ENCODE measurements at regions not wholly inside any gene's neighbourhood (a gene's known extent, or its start where the extent isn't known, plus 50 kb on each side); places are given as distances from the start of the nearest gene placed in this dataset.

DNA sequence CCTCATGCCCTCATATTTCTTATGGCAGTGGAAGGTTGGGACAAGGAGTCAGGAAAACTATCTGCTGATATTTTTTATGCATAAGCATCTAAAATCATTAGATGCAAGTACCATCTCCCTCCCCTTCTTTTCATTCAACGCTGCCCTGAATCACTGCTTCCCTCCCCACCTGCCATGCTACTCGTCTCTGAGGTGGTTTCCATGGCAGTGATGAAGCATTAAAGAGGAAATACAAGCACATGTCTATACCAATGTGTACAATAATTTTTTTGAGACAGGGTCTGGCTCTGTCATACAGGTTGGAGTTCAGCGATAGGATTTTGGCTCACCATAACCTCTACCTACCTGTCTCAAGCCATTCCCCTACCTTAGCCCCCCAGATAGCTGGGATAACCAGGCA is 67.5 kb upstream of the SETMAR start:
- Mint-ChIP-seq H3K36me3 (ENCODE audit: unreplicated experiment) (no peaks in the 10 kb centered on the region), H3K4me3 (ENCODE audit: unreplicated experiment) (no peak overlapping the region), H3K27ac (ENCODE audit: unreplicated experiment) (no peak overlapping the region), H3K9me3 (ENCODE audit: unreplicated experiment) (no peaks in the 10 kb centered on the region), H3K4me1 (ENCODE audit: unreplicated experiment) (no peaks in the 10 kb centered on the region), H3K27me3 (ENCODE audit: unreplicated experiment) (no peaks in the 10 kb centered on the region)
- no peak for DNase-seq (ENCODE audit: extremely low spot score, unreplicated experiment)
- TF ChIP-seq, protein P1, sequence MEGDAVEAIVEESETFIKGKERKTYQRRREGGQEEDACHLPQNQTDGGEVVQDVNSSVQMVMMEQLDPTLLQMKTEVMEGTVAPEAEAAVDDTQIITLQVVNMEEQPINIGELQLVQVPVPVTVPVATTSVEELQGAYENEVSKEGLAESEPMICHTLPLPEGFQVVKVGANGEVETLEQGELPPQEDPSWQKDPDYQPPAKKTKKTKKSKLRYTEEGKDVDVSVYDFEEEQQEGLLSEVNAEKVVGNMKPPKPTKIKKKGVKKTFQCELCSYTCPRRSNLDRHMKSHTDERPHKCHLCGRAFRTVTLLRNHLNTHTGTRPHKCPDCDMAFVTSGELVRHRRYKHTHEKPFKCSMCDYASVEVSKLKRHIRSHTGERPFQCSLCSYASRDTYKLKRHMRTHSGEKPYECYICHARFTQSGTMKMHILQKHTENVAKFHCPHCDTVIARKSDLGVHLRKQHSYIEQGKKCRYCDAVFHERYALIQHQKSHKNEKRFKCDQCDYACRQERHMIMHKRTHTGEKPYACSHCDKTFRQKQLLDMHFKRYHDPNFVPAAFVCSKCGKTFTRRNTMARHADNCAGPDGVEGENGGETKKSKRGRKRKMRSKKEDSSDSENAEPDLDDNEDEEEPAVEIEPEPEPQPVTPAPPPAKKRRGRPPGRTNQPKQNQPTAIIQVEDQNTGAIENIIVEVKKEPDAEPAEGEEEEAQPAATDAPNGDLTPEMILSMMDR (IDR thresholded peaks at IDR 0.05) = no peak

DNA sequence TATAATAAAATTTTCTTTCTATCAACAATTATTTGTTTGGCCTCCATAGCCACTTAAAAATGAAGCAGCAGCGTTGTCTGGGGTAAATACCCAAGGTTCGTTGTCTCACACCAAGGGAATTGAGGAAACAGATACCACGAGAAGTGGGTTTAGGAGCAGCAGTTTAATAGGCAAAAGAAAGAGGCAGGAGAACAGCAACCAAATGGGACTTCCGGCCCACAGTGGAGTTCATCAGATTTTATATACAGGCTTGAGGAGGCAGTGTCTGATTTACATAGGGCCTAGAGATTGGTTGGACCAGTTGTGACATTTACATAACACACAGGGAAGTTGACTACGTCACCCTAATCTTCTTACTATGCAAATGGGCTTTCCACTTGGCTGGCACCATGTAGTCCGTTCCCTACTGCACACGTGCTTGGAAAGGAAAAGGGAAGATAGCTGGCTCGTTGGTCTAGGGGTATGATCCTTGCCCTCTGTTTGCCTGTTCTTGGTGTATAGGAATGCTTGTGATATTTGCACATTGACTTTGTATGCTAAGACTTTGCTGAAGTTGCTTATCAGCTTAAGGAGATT is 61.5 kb upstream of the SETMAR start:
- no peaks in the 10 kb centered on the region for H3K4me1 Mint-ChIP-seq (ENCODE audit: unreplicated experiment)

DNA sequence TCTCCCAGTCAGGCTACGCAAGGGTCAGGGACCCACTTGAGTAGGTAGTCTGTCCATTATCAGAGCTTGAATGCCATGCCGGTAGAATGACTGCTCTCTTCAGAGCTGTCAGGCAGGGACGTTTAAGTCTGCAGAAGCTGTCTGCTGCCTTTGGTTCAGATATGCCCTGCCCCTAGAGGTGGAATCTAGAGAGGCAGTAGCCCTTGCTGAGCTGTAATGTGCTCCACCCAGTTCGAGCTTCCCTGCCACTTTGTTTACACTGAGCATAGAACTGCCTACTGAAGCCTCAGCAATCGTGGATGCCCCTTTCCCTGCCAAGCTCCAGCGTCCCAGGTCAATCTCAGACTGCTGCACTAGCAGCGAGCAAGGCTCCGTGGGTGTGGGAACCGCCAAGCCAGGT is 57.5 kb upstream of the SETMAR start:
- Mint-ChIP-seq H3K36me3 (ENCODE audit: unreplicated experiment) (no peaks in the 10 kb centered on the region), H3K27me3 (ENCODE audit: unreplicated experiment) (no peaks in the 10 kb centered on the region), H3K4me3 (ENCODE audit: unreplicated experiment) (no peak overlapping the region), H3K27ac (ENCODE audit: unreplicated experiment) (no peak overlapping the region), H3K9me3 (ENCODE audit: unreplicated experiment) (peaks cover 17% of the 10 kb centered on the region), H3K4me1 (ENCODE audit: unreplicated experiment) (no peaks in the 10 kb centered on the region)
- TF ChIP-seq, protein P1 (IDR thresholded peaks at IDR 0.05) = no peak
- DNase-seq (ENCODE audit: extremely low spot score, unreplicated experiment) = no peak

More for the DNA sequence above, 61.5 kb upstream of the SETMAR start:
- no peak for DNase-seq (ENCODE audit: extremely low spot score, unreplicated experiment)
- no peak overlapping the region for H3K27ac Mint-ChIP-seq (ENCODE audit: unreplicated experiment)
- H3K4me3 Mint-ChIP-seq (ENCODE audit: unreplicated experiment) = no peak overlapping the region
- H3K27me3 Mint-ChIP-seq (ENCODE audit: unreplicated experiment) = no peaks in the 10 kb centered on the region
- TF ChIP-seq, protein P1 (IDR thresholded peaks at IDR 0.05) = no peak
- peaks cover 10% of the 10 kb centered on the region for H3K9me3 Mint-ChIP-seq (ENCODE audit: unreplicated experiment)
- no peaks in the 10 kb centered on the region for H3K36me3 Mint-ChIP-seq (ENCODE audit: unreplicated experiment)

DNA sequence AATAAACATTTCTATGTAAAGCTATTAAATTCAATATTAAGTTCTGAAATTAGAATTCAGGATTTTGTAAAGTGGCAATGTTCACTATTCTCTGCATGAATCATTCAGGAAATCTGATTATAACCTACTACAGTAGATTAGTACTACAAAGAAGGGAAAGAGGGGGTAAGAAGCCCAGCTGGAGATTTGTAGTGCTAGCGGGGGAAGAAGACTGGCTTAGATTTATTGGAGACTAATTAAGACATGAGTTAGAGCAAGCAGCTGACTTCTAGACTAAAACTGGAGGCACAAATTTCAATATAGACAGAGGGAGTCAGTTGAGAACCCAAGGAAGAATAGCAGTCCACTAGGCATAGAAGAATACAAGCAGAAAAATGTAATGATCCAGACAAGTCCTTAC is 55.8 kb upstream of the SETMAR start:
- TF ChIP-seq, protein P1 (IDR thresholded peaks at IDR 0.05) = no peak
- no peaks in the 10 kb centered on the region for H3K36me3 Mint-ChIP-seq (ENCODE audit: unreplicated experiment)
- peaks cover 11% of the 10 kb centered on the region for H3K9me3 Mint-ChIP-seq (ENCODE audit: unreplicated experiment)
- H3K27ac Mint-ChIP-seq (ENCODE audit: unreplicated experiment) = no peak overlapping the region
- no peak for DNase-seq (ENCODE audit: extremely low spot score, unreplicated experiment)
- H3K27me3 Mint-ChIP-seq (ENCODE audit: unreplicated experiment) = no peaks in the 10 kb centered on the region
- H3K4me1 Mint-ChIP-seq (ENCODE audit: unreplicated experiment) = no peaks in the 10 kb centered on the region
- H3K4me3 Mint-ChIP-seq (ENCODE audit: unreplicated experiment) = no peak overlapping the region

DNA sequence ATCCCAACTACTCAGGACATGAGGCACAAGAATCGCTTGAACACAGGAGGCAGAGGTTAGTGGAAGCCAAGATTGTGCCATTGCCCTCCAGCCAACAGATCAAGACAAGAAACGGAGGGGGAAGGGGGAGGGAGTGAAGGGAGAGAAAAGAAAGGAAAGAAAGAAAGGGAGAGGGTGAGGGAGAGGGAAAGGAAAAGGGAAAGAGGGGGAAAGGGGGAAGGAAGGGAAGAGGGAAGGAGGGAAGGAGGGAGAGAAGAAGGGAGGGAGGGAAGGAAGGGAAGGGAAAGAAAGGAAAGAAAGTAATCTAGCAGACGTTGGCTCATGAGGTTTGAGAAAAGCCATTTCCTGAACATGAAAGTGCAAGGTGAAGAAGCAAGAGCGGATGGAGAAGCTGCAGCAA is 53.1 kb upstream of the SETMAR start:
- Mint-ChIP-seq H3K4me3 (ENCODE audit: unreplicated experiment) (no peak overlapping the region), H3K27ac (ENCODE audit: unreplicated experiment) (no peak overlapping the region), H3K4me1 (ENCODE audit: unreplicated experiment) (no peaks in the 10 kb centered on the region), H3K9me3 (ENCODE audit: unreplicated experiment) (peaks cover 11% of the 10 kb centered on the region), H3K27me3 (ENCODE audit: unreplicated experiment) (no peaks in the 10 kb centered on the region), H3K36me3 (ENCODE audit: unreplicated experiment) (no peaks in the 10 kb centered on the region)
- no peak for DNase-seq (ENCODE audit: extremely low spot score, unreplicated experiment)
- TF ChIP-seq, protein P1 (IDR thresholded peaks at IDR 0.05) = no peak
